HepG2 (cell line): ENCODE measurements at regions not wholly inside any gene's neighbourhood (a gene's known extent, or its start where the extent isn't known, plus 50 kb on each side); places are given as distances from the start of the nearest gene placed in this dataset.

ENCODE experiments used
- ATAC-seq: fragments of 200-7000 bp; cut with Tn5 transposase; 3 replicates; pipeline ENCODE4 v1.9.1; 2020; ENCODE audit warnings: mild to moderate bottlenecking, moderate library complexity
- BruUV-seq: library from RNA; stranded (reverse); fragments of 400-500 nt; replicated peaks from 2 replicates; lab custom pipeline; 2021; lab: Mats Ljungman, UMichigan
- CTCF ChIA-PET: fragments of 300-600 bp; formaldehyde crosslinking; extraction: SDS; loops from one replicate; lab custom pipeline; 2021; ENCODE audit warnings: low total read pairs, inconsistent platforms, low intra/inter-chr PET ratio; lab: Yijun Ruan, JAX
- POLR2A ChIA-PET: fragments of 350-600 bp; sonication (Branson Sonifier 250); formaldehyde crosslinking; loops from one replicate; lab custom pipeline; 2020; ENCODE audit warnings: antibody characterized with exemption, inconsistent platforms; lab: Yijun Ruan, JAX
- DNase-seq: peaks from one replicate; pipeline ENCODE4 v3.0.0-alpha.2; 2015; ENCODE audit warnings: low spot score
- FAIRE-seq: peaks from 3 replicates; lab custom pipeline; 2011; peaks lifted over from hg19 to GRCh38; lab: Jason Lieb, UNC
- H2AFZ ChIP-seq: one replicate; pipeline ENCODE4 v1.6.1; 2011; ENCODE audit warnings: low read length, inconsistent platforms
- H3K27ac ChIP-seq: fragments of 300-600 bp; 3 replicates; pipeline ENCODE4 v1.8.0; 2011; ENCODE audit warnings: mixed run types, mild to moderate bottlenecking, mixed read lengths, low read length, inconsistent platforms; ENCODE audit not compliant: insufficient read depth; ENCODE audit errors: extremely low read length
- H3K27me3 ChIP-seq, 2 experiments: fragments of 200-600 bp in 1 of 2; 2 replicates in 1 of 2; 3 replicates in 1 of 2; pipeline versions ENCODE4 v1.6.0 to v1.8.0; 2011; ENCODE audit warnings: low read length in 2 of 2, mild to moderate bottlenecking in 2 of 2, moderate library complexity in 2 of 2, inconsistent platforms in 1 of 2; ENCODE audit not compliant: insufficient read depth in 2 of 2, control insufficient read depth in 1 of 2
- H3K36me3 ChIP-seq, 2 experiments: fragments of 200-600 bp in 1 of 2; replicated peaks in 1 of 2; 2 replicates in 1 of 2; 3 replicates in 1 of 2; pipeline versions ENCODE4 v1.5.1 to v1.8.0; 2011; ENCODE audit warnings: low read length in 2 of 2, inconsistent platforms in 1 of 2; ENCODE audit not compliant: insufficient read depth in 2 of 2, control insufficient read depth in 1 of 2
- H3K4me1 ChIP-seq: 2 replicates; pipeline ENCODE4 v1.5.1; 2012; ENCODE audit warnings: low read length, inconsistent platforms; ENCODE audit not compliant: insufficient read depth
- H3K4me2 ChIP-seq: 2 replicates; pipeline ENCODE4 v1.6.0; 2011; ENCODE audit warnings: low read depth, low read length, inconsistent platforms
- H3K4me3 ChIP-seq, 3 experiments: fragments of 200-600 bp in 1 of 3; sonication (generic), shearing (Covaris generic) in 1 of 3; replicated peaks in 1 of 3; 2 replicates each; pipeline ENCODE4 v1.5.1; 2011 to 2016; ENCODE audit warnings: low read length in 3 of 3, inconsistent platforms in 2 of 3, low read depth in 2 of 3, mild to moderate bottlenecking in 2 of 3, control low read depth in 1 of 3, mixed read lengths in 1 of 3; ENCODE audit not compliant: insufficient read depth in 1 of 3
- H3K79me2 ChIP-seq: one replicate; pipeline ENCODE4 v1.6.1; 2011; ENCODE audit warnings: low read length, inconsistent platforms; ENCODE audit not compliant: insufficient read depth
- H3K9ac ChIP-seq: 2 replicates; pipeline ENCODE4 v1.6.0; 2011; ENCODE audit warnings: mild to moderate bottlenecking, low read depth, low read length, inconsistent platforms; ENCODE audit not compliant: insufficient read depth
- H3K9me3 ChIP-seq: 2 replicates; pipeline ENCODE4 v1.5.1; 2012; ENCODE audit warnings: mild to moderate bottlenecking, low read length
- H4K20me1 ChIP-seq: 2 replicates; pipeline ENCODE4 v1.6.0; 2011; ENCODE audit warnings: inconsistent platforms, mild to moderate bottlenecking, low read length, moderate library complexity; ENCODE audit not compliant: insufficient read depth
- FOXC1 ChIP-seq: sonication (generic); formaldehyde crosslinking; IDR thresholded peaks from 2 replicates; pipeline ENCODE4 v1.8.0; 2022; ENCODE audit warnings: mild to moderate bottlenecking, missing genetic modification reagents, borderline replicate concordance
- KMT2B ChIP-seq: IDR thresholded peaks from 2 replicates; pipeline ENCODE4 v1.6.1; 2016; ENCODE audit warnings: missing genetic modification reagents, missing compliant biosample characterization
- MAFF ChIP-seq: IDR thresholded peaks from 2 replicates; pipeline ENCODE4 v1.6.1; 2011; ENCODE audit warnings: low read depth, low read length, improper control_type of control experiment
- MAFK ChIP-seq, 2 experiments: IDR thresholded peaks in 1 of 2; conservative IDR thresholded peaks in 1 of 2; 2 replicates each; pipeline ENCODE4 v1.6.1; 2011; ENCODE audit warnings: improper control_type of control experiment in 2 of 2, low read length in 2 of 2
- PAX8 ChIP-seq: sonication (generic); formaldehyde crosslinking; IDR thresholded peaks from 2 replicates; pipeline ENCODE4 v1.8.0; 2022; ENCODE audit warnings: mild to moderate bottlenecking, missing genetic modification reagents, borderline replicate concordance
- XRCC5 ChIP-seq: fragments of 200-400 bp; formaldehyde crosslinking; optimal IDR thresholded peaks from 2 replicates; pipeline ENCODE3; 2017; ENCODE audit warnings: mild to moderate bottlenecking, low read length
- ZFP36 ChIP-seq: fragments of 150-350 bp; IDR thresholded peaks from 2 replicates; pipeline ENCODE4 v1.6.1; 2018; ENCODE audit warnings: borderline replicate concordance, low read length, low read depth; ENCODE audit not compliant: partially characterized antibody
- ZNF549 ChIP-seq: sonication (generic); formaldehyde crosslinking; IDR thresholded peaks from 2 replicates; pipeline ENCODE4 v1.5.0; 2020; ENCODE audit warnings: missing genetic modification reagents
- ZNF567 ChIP-seq: sonication (generic); formaldehyde crosslinking; IDR thresholded peaks from 2 replicates; pipeline ENCODE4 v1.8.1; 2023; ENCODE audit warnings: mild to moderate bottlenecking, missing genetic modification reagents, borderline replicate concordance
- ZNF652 ChIP-seq: IDR thresholded peaks from 2 replicates; pipeline ENCODE4 v1.6.1; 2016; ENCODE audit warnings: low read depth, borderline replicate concordance
- WGBS: methylation state at CpG from one replicate; pipeline ENCODE4 v1.1.6; 2017; ENCODE audit warnings: low lambda C conversion rate; 5-methylcytosine and 5-hydroxymethylcytosine counted together
- in situ Hi-C: cut with HindIII; loops from 2 replicates; pipeline ENCODE4 v1.10.0; 2017; ENCODE audit warnings: low pct_unique_long_range_greater_than_20kb; ENCODE audit not compliant: extremely low pct_ligation_motif_present
- intact Hi-C: fragments of 100-400 bp; cut with micrococcal nuclease; formaldehyde crosslinking; loops from one replicate; pipeline ENCODE4 v1.10.0; 2022; ENCODE audit not compliant: unreplicated experiment
- TF ChIP-seq, protein P1 (sequence below): sonication (generic); IDR thresholded peaks from 2 replicates; pipeline ENCODE4 v1.6.1; 2016; ENCODE audit warnings: low read depth, borderline replicate concordance
- TF ChIP-seq, protein P2 (sequence below): sonication (generic); formaldehyde crosslinking; IDR thresholded peaks from 2 replicates; pipeline ENCODE4 v1.8.1; 2023; ENCODE audit warnings: mild to moderate bottlenecking, missing genetic modification reagents

GRCh38 chr9:124146031-124146561 lies 111.7 kb upstream of the NEK6 start:
- FAIRE-seq: no peak

More at GRCh38 chr9:124146031-124146561, 111.7 kb upstream of the NEK6 start:
- DNase-seq (no peak), ATAC-seq (no peak)
- no peak overlapping the region for H3K4me2 ChIP-seq
- H3K4me1 ChIP-seq: peaks cover 37% of the 10 kb centered on the region
- no peaks in the 10 kb centered on the region; a peak in 1 of 5 replicates for H3K27me3 ChIP-seq
- H2AFZ ChIP-seq: no peak overlapping the region
- TF ChIP-seq ZNF567 (no peak), KMT2B (CRISPR knock-in tag) (no peak), ZNF652 (no peak), XRCC5 (no peak), MAFF (peak; percentile 70; the same call in 1 of the 2 replicates), MAFK (conservative IDR thresholded peaks at IDR 0.05 in 1 of 2, IDR thresholded peaks at IDR 0.05 in 1 of 2; ENCODE audit: low read length in 2 of 2) (peak; percentile 66 to 77), PAX8 (CRISPR knock-in tag) (no peak), FOXC1 (CRISPR knock-in tag) (no peak), ZFP36 (no peak), ZNF549 (CRISPR knock-in tag) (no peak)
- TF ChIP-seq, protein P1, sequence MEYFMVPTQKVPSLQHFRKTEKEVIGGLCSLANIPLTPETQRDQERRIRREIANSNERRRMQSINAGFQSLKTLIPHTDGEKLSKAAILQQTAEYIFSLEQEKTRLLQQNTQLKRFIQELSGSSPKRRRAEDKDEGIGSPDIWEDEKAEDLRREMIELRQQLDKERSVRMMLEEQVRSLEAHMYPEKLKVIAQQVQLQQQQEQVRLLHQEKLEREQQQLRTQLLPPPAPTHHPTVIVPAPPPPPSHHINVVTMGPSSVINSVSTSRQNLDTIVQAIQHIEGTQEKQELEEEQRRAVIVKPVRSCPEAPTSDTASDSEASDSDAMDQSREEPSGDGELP: peak; percentile 22; the same call in 1 of the 2 replicates
- TF ChIP-seq, protein P2, sequence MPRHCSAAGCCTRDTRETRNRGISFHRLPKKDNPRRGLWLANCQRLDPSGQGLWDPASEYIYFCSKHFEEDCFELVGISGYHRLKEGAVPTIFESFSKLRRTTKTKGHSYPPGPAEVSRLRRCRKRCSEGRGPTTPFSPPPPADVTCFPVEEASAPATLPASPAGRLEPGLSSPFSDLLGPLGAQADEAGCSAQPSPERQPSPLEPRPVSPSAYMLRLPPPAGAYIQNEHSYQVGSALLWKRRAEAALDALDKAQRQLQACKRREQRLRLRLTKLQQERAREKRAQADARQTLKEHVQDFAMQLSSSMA (CRISPR knock-in tag): no peak
- BruUV-seq: no TSS peak
- intact Hi-C loops: no loop called here
- H3K9me3 ChIP-seq: no peaks in the 10 kb centered on the region
- ChIA-PET CTCF (no interaction called here), POLR2A (interaction anchor here (1.2 kb wide), 1 partner anchor 77 kb away, joined by 3 read pairs; no protein-coding TSS in a partner anchor)
- no peak overlapping the region for H3K27ac ChIP-seq
- no peaks in the 10 kb centered on the region for H4K20me1 ChIP-seq
- no peak overlapping the region for H3K9ac ChIP-seq
- H3K36me3 ChIP-seq: no peaks in the 10 kb centered on the region
- WGBS: 9% methylated on average over 4 of the region's 4 CpGs
- no peaks in the 10 kb centered on the region for H3K79me2 ChIP-seq
- no peak overlapping the region for H3K4me3 ChIP-seq
- in situ Hi-C loops: no loop called here
